Pancreas (tissue), 10 donors: ENCODE measurements at regions not wholly inside any gene's neighbourhood (a gene's known extent, or its start where the extent isn't known, plus 50 kb on each side); places are given as distances from the start of the nearest gene placed in this dataset.
"Not testable (repeated sequence)": the region's sequence is repeated elsewhere in the genome, so short reads cannot be mapped to it uniquely, and the experiment has no call there.

Source experiments
- ATAC-seq, 4 donors: fragments of 200-7000 bp; cut with Tn5 transposase; one replicate each; pipeline versions ENCODE4 v1.8.0 to v1.9.1; 2020; ENCODE audit warnings: mild to moderate bottlenecking in 4 of 4, moderate library complexity in 4 of 4
- DNase-seq, 6 donors: peaks; one replicate each; pipeline ENCODE4 v3.0.0-alpha.2; 2020
- FAIRE-seq: peaks from 2 replicates; lab custom pipeline; 2012; peaks lifted over from hg19 to GRCh38; lab: Jason Lieb, UNC
- H3K27ac ChIP-seq, 4 donors: fragments of 200-600 bp; sonication (generic); 1 replicate in 3 of 4; 2 replicates in 1 of 4; pipeline versions ENCODE4 v1.5.0 to v1.8.0; 2020
- H3K27me3 ChIP-seq, 4 donors: fragments of 200-600 bp; one replicate each; pipeline ENCODE4 v1.8.0; 2021
- H3K36me3 ChIP-seq, 3 donors: fragments of 200-600 bp; sonication (generic) in 1 of 3; one replicate each; pipeline versions ENCODE4 v1.5.0 to v1.8.0; 2020 to 2021
- H3K4me1 ChIP-seq, 3 donors: fragments of 200-600 bp; one replicate each; pipeline ENCODE4 v1.8.0; 2021
- H3K4me3 ChIP-seq, 4 donors: fragments of 200-600 bp; sonication (generic) in 2 of 4; one replicate each; pipeline versions ENCODE4 v1.5.0 to v1.8.0; 2020 to 2021
- H3K9me3 ChIP-seq, 4 donors: fragments of 200-600 bp; one replicate each; pipeline ENCODE4 v1.8.0; 2021
- CTCF ChIP-seq, 4 donors: fragments of 200-600 bp; sonication (generic) in 3 of 4; IDR thresholded peaks; one replicate each; pipeline versions ENCODE4 v1.5.0 to v1.8.0; 2021; ENCODE audit warnings: antibody characterized with exemption in 4 of 4
- WGBS, 2 donors: extraction: QIAGEN DNeasy Blood & Tissue Kit; methylation state at CpG; one replicate each; pipeline ENCODE4 v1.1.7; 2013; 5-methylcytosine and 5-hydroxymethylcytosine counted together
- intact Hi-C, 3 donors: fragments of 100-400 bp; cut with DNase I; formaldehyde crosslinking; loops; one replicate each; pipeline versions ENCODE4 v1.11.1 to v1.14.2; 2022
- donor health status: healthy with polysubstance abuse.
- donor health status: DM: no; HTN: no; CAD: no; lungs with moderate emphysema.
- donor health status: DM: no; HTN: no; CAD: no.
- donor health status: control.
- donor health status: control.
- donor health status: Bipolar disorder and iron deficiency.
- donor health status: DM: yes; HTN: yes; CAD: no.
- donor health status: DM: no; HTN: no; CAD: no.
- donor health status: DM: no; HTN: no; CAD: no.
- donor health status: DM: yes; HTN: yes; CAD: no.

GRCh38 chr22:23501261-23501619 lies 78.8 kb downstream of the IGLL1 start:
- TF ChIP-seq CTCF (IDR thresholded peaks at IDR 0.05) = no peak
- FAIRE-seq (no peak), ATAC-seq (no peak), DNase-seq (no peak)
- Histone ChIP-seq H3K27me3 (no peaks in the 10 kb centered on the region), H3K27ac (no peak overlapping the region), H3K4me1 (no peaks in the 10 kb centered on the region), H3K36me3 (no peaks in the 10 kb centered on the region), H3K4me3 (no peak overlapping the region), H3K9me3 (no peaks in the 10 kb centered on the region)
- WGBS, 2 donors = 65 to 73% methylated on average over 5 of the region's 5 CpGs
- intact Hi-C loops = no loop called here

GRCh38 chr22:23500508-23501260 lies 79.4 kb downstream of the IGLL1 start:
- no peak for ATAC-seq
- TF ChIP-seq CTCF (IDR thresholded peaks at IDR 0.05) = no peak
- intact Hi-C loops = no loop called here
- DNase-seq = peak in 1 of 6 donors; percentile 36
- FAIRE-seq = no peak
- H3K27me3 ChIP-seq = no peaks in the 10 kb centered on the region
- H3K4me3 ChIP-seq = no peak overlapping the region
- WGBS, 2 donors = 50 to 54% methylated on average over 13 of the region's 13 CpGs
- no peaks in the 10 kb centered on the region for H3K36me3 ChIP-seq
- no peaks in the 10 kb centered on the region for H3K9me3 ChIP-seq
- no peaks in the 10 kb centered on the region for H3K4me1 ChIP-seq
- no peak overlapping the region for H3K27ac ChIP-seq

GRCh38 chr22:23499845-23500500 lies 80.1 kb downstream of the IGLL1 start:
- Histone ChIP-seq H3K4me1 (no peaks in the 10 kb centered on the region), H3K4me3 (no peak overlapping the region), H3K9me3 (no peaks in the 10 kb centered on the region), H3K27me3 (no peaks in the 10 kb centered on the region), H3K36me3 (no peaks in the 10 kb centered on the region), H3K27ac (no peak overlapping the region)
- intact Hi-C loops = no loop called here
- WGBS, 2 donors = 67% methylated on average over 8 of the region's 8 CpGs
- ATAC-seq (no peak), DNase-seq (peak in 1 of 6 donors; percentile 37), FAIRE-seq (no peak)
- no peak for TF ChIP-seq CTCF (IDR thresholded peaks at IDR 0.05)

GRCh38 chr22:23498811-23499798 lies 81.0 kb downstream of the IGLL1 start:
- no peaks in the 10 kb centered on the region for H3K27me3 ChIP-seq
- peak in 1 of 6 donors; percentile 41 for DNase-seq
- no peak overlapping the region for H3K27ac ChIP-seq
- H3K4me3 ChIP-seq = no peak overlapping the region
- no peak for FAIRE-seq
- no peak for ATAC-seq
- 48 to 57% methylated on average over 22 of the region's 22 CpGs for WGBS, 2 donors
- no peak for TF ChIP-seq CTCF (IDR thresholded peaks at IDR 0.05)
- H3K4me1 ChIP-seq = no peaks in the 10 kb centered on the region
- intact Hi-C loops = no loop called here
- H3K9me3 ChIP-seq = no peaks in the 10 kb centered on the region
- no peaks in the 10 kb centered on the region for H3K36me3 ChIP-seq

- FAIRE-seq, DNase-seq, H3K27me3 ChIP-seq, H3K9me3 ChIP-seq, H3K36me3 ChIP-seq, intact Hi-C loops, ATAC-seq, H3K4me3 ChIP-seq, H3K4me1 ChIP-seq, H3K27ac ChIP-seq: not testable (repeated sequence)
- 78 to 88% methylated on average over 6 of the region's 6 CpGs for WGBS, 2 donors
Observed at GRCh38 chr22:23497889-23498288, 82.2 kb downstream of the IGLL1 start.
